ENCODE measurements at regions not wholly inside any gene's neighbourhood (a gene's known extent, or its start where the extent isn't known, plus 50 kb on each side); places are given as distances from the start of the nearest gene placed in this dataset.

DNA sequence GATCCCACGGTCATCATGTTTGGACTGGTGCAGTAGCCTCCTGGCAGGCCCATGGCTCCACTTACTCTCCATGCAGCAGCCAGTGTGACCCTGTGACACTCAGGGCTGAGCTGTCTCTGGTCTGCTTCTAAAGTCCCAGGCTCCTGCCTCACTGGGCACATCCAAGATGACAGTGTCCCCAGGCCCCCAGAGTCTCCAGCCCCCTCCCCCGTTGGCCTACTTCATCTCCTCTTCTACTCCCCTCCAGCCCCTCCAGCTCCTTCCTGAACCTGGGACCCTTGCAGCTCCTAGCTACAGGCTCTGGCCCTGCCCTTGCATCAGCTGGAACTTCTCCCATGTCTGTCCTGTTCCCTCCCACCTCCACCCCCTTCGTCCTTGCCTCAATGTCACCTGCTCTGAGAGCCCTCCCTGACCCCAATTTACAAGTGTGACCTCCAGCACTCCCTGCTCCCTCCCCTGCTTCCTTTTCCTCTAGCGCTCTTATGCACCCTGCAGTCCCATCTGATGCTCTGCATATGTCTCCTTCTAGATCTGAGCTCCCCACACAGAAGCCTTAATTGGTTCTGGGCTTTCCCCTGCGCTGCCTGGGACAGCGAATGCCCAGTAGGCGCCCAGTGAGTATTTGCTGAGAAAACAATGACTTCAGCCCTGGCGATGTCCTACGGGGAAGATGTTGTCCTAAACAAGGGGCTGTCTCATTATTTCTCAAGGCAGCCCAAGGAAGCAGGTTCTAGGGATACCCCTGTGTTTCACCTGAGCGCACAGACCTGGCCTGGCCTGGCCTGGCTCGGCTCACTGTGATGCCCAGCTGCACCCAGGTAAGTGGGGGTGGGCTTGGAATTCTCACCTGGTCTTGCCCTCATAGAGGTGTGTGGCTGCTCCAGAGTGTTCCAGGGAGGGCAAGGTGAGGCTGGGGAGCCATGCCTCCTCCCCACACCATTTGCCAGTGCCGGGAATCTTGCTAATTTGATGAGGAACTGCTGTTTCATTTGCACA lies 600.6 kb downstream of the PTPRU start:
- DNase-seq = no peak

DNA sequence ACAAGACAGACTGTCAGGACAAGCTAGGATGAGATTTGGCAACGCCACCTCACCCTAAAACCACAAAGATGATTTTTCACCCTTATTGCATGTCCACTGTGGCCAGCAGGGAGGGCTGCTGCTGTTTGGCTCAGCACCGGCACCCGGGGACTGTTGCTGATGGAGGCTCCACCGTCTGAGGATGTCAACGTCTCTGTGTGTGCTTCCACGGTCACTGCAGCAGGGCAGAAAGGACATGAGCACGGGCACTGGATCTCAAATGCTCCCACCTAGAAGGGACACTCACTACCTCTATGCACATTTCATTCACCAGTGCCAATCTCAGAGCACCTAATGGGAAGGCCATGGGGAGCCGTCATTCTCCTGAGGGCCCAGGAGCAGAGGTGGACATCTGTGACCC lies 599.6 kb downstream of the PTPRU start:
- DNase-seq = no peak

DNA sequence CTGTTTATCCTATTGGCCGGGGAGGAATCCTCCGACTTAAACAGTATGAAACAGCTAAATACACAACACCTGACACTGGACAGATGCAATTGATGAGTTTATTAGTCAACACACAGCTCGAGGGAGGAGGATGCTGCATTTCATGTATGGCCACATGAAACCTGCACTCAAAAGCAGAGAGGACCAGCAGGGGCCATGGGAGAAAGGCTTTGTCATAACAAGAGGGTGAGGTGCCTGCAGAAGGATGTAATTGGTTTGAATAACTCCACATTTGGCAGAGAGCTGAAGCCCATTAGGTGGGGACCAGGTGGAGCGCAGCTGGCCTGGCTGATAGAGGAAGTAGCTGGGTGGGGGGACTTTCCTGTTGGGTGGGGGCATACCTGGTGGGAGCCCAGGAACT lies 599.1 kb downstream of the PTPRU start:
- no peak for DNase-seq

DNA sequence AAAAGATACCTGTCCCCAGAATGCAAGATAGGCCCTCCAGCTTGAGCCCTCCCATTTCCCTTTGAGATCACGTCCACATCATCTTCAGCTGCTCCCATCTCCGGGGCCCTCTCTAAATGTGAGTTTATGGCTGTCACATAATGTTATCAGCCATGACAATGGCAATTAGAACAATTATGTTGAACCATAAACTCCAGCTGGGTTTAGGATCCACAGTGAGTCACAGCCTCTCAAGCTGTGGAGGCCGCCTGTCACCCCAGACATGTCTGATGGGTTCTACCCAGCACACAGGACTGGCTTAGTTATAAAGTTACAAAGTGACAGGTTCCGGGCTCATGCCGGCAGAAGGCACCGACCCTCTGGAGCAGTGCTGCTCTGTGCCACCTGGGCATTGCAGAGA lies 597.3 kb downstream of the PTPRU start:
- no peak for DNase-seq

DNA sequence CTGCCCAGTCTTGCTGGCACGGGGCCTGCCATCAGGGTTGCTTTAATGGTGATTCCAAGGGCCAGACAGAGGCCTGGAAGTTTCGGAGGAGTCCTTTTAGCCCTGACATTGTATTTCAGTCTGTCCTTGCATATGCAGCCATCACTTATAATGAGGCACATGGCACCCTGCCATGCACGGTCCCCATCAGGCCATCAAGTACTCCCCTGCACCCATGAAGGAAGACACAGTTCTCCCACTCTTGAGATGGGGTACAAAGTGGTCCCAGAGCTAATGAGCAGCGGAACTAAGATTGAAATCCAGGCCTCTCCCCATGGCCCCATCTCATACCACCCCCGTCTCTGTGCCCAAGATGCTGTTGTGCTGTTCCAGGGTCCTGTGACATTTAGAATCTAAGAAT lies 596.6 kb downstream of the PTPRU start:
- no peak for DNase-seq

DNA sequence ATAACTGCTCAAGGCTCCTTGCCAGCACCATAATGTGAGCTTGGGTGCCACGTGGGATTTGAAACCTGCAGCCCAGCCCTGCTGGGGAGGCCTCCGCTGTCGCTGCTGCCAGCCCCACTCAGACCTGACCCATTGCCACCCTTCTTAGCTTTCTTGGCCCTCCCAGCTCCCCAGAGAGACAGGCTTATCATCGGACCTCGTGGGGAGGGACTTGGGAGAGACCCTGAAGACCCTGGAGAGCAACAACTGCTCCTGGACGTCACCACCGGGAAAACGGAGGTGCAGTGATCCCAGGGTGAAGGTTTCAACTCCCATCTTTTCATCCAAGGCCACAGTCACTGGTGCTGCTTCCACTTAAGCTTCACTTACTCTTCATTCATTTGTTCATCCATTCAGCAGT lies 596.1 kb downstream of the PTPRU start:
- no peak for DNase-seq

DNA sequence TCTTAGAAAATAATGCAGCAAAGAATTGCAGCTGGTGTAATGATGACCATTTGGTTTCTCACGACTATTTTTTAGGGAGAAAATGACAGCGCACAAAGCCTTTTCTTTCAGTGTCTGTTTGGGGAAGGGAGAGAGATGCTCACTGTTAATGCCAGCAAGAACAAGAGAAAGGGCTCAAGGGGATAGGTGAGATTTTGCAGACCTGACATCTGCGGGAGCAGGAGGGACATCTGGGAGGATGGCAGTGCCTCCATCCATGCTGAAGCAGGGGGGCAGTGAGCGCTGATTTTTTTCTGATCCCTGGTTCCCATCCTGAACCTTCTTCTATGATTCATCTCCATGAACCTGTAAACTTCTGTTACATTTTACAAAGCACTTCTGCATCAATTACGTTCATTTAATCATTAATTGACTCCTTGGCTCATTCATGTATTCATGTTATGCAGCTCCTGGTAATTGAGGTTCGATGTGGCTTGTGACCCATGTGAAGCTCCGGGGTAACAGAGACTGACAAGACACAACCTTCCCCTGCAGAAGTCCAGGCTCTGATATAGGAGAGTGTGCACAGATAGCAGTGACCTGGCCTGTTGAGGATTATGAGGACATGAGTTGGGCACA lies 595.3 kb downstream of the PTPRU start:
- DNase-seq = no peak

DNA sequence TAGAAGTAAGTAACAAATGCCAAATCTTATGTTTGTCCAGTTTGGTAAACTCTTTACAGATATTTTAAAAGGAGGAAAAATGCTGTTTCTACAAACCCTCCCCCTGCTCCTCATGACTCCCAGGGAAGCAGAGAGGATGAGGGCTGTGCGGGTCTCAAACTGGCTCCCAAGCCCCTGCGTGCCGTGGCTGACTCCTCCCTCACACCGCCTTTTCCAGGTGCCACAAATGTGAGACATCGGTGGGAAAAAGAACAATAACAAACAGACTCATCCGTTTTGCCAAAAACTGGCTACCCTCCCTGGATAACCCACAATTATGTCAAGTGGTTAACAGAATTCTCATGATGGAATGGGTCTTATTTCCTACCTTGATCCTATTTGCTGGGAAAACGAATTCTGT lies 594.6 kb downstream of the PTPRU start:
- no peak for DNase-seq

DNA sequence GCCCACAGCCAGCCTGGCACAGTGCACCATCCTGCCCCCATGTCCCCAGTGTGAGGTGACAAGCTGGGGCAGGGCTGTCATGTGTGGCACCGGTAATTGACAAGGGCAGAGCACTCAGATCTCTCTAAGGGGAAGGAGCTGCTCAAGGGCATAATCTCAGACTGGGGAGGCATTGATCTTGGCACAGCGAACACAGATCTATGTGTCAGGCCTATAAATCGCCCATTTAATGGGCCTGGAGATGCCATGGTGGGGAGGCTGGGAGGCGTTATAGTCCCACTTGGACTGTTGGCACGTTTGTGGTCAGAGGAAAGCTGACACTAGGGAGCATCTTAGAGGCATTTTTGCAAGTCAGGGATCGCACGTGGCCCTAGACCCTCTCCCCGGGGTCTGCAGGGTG lies 594.1 kb downstream of the PTPRU start:
- DNase-seq = no peak

DNA sequence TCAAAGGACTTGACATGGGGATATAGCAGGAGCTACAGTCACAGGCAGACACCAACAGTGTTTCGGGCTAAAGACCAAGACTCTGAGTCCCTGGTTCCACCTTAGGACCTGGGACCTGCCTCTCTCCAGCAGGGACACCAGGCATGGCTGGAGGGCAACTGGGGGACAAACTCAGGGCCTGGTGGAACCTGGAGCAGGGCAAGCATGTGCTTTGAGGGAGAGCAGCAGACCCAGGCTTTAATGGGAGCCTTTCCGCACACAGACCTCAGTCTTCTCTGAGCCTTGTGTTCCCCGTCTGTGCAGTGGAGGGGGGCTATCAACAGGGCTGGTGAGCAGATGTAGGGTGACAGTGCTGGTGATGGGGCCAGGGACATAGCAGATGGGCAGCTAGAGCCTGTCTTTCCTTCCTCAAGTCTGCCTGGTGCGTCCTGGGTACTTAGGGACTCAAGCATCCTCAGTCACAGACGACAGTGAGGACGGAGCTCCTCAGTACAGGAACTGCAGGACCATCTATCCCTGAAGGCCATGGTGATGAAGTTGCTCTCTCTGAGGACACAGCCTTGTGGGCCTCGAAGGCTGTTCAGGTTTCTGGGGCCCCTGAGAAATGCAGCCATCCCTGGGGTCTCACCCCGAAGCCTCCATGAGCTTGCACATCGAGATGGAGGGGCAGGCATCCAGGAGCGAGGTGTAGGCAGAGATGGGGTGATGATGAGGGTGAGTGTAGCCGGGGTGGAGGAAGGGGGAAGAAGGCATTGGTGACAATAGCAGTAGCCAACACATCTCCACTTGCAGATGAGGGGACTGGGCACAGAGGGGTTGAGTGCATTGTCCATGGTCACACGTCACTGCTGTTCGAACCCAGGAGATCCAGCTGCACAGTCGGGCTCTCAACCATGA lies 593.4 kb downstream of the PTPRU start:
- no peak for DNase-seq

DNA sequence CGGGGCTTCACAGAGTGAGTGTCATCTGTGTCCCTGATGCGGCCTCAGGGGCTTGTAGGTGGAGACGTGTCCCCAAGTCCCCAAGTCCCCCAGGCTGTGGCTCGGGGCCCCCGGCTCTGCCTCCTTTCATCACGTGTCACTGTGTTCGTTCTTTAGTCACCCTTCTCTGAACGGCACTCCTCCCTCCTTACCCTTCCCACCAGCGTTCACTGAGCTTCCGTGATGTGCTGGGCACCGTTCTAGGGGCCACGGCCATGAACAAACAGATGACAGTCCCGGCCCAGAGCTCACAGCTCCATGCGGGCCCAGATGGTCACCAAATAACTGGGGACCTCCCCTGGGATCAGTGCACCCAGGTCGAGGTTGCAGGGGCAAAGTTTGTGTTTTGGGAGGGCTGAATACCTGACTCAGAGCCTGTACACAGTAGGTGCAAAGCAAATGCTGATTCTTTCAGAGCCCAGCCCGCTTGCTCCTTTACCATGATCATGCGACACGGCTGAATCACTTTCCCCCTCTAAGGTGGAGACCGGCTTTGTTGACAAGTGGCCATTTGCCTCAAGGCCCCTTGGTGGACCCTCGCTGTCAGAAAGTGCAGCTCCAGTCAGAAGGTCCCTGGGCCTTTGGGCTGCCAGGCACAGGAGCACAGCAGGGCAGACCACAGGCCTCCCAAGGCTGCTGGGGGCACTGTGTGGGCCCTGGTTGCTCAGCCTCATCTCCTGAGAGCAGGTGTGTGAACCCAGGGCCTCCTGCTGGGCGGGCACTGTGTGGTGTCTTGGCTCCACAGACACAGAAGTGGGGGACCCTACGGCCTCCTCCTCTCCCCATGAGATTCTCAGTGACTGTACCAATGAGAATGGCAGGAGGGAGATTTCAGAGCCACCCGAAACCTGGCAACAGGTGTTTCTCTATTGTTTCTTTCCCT lies 592.5 kb downstream of the PTPRU start:
- DNase-seq = no peak

DNA sequence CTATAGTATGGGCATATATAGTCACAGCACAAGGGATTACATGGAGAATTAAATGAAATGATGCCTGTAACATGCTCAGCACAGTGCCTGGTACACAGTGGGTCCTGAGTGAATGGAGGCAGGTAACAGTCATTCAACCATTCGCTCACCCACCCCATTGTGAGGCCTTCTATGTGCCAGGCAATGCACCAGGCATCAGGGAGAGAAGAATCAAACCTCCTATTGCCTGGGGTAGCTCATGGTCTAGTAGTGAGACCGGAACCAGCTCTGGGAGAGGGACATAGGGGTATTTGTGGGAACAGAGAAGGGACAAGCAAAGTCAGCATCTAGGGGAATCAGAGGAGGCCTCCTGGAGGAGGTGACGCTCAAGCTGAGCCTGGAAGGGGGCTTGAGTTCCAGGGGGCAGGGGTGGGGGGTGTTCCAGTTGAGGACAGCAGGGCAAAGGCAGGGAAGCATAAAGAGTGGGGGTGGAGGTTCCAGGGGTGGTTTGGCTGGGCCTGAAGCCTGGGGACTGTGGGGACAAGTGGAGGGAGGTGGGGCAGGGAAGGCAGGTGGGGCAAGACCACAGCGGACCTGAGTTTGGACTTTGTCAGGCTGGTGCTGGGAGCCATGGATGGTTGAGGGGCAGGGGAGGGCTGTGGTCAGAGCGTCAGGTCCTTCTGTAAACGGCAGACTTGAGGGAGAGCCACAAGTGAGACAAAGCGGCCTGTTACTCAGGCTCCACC lies 591.6 kb downstream of the PTPRU start:
- no peak for DNase-seq

DNA sequence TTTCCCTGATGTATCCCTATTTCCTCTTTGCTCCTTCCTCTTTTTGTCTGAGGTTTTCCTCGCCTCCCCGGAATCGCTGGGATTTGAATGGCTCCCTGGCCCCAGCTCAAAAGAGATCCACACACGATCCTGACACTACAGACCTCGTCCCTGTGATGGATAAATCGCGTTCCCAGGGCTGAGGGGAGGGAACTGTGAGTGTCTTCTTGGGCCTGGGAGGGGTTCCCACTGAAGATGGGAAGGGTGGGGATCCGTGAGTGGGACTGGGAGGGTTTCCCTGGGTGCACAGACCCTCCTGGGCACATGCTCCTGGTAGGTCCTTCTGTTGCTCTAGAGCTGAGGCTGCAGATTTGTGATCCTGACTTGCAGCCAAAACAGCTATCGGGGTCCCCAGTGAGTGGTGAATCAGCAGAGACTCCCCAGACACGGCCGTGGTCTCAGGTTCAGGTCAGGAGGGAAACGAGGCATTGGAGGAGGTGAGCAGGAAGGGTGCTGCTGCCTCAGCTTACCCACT lies 591.0 kb downstream of the PTPRU start:
- no peak for DNase-seq

DNA sequence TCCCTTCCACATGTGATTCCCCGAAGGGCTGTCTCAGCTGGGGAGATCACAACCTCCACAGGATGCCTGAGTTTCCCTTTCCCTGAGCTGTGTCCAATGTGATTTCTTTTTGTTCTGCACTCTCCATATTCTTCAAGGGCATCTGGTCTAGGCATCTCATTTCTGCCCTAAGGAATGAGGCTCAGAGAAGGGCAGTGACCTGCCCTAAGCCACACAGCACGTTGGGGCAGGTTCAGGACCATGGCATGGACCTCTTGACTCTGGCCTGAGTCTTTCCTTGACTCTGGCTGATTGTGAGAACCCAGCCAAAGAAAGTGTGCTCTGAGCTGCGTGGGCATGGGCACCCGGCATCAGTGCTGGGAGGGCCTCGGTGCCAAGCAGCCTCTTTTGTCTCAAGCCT lies 590.3 kb downstream of the PTPRU start:
- DNase-seq = no peak

DNA sequence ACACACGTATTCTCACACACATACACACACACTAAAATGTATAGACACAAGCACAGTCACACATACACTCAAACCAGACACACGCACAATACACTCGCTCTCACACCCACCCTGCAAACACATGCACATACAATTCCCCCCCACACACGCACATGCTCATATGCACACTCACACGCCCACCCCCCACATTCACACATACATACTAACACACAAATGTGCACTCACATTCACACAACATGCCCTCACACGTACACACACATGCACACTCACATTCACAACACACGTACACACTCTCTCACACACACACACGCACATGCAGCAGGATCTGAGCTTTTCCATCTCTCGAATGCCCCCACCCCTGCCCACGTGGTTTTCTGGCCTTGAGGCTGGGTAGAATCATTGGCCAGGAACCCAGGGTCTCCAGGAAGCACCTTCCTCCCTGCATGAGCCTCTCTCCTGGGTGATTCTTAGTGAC lies 589.7 kb downstream of the PTPRU start:
- no peak for DNase-seq

DNA sequence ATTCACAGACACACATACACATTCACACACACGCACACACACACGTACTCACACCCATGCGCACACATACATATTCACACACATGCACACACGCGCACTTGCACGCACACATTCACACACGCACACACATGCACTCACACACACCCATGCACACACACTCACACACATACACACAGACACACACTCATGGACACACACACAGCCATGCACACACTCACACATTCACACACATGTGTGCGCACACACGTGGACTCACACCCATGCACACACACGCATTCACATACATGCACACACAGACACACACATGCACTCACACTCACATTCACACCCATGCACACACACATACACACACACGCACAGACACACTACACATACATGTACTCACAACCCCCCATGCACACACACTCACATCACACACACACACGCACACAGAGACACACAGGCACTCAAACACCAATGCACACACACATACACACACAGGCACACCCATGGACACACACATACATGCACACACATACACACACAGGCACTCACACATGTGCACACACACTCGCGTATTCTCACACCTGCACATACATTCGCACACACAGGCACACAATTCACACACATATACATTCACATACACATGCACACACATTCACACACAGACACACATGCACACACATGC lies 589.1 kb downstream of the PTPRU start:
- no peak for DNase-seq

DNA sequence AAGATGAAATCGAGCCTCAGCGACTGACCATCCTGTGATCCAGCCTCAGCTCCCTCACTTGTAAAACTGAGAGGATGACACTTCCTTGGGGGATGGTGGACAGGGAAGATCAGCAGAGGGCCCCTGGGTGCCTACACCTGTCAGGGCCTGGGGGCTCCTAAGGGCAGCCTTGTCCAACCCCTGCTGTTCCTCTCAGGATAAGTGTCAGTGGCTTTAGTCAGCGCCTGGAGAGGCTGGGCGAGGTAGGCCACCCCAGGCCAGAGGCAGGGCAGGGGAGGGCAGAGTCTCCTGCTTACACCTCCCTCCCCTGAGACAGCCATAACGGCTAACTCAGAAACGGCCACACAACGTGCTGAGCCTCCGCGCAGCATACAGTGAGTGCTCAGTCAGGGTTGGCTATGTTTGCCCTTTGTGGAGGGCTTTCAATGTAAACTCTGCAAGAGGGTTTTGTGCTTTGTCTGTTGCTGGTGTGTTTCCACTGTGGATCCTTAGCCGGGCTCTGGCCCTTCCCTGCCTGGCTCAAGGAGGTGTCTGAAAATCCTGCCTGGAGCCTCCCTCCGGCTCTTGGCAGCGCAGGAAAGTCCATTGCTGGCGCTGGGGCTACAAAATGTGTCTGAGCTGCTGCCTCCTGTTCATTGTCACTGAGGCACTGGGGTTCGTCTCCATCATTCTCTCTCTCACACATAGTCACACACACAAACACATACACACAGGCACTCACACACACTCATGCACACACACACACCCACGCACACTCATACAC lies 588.4 kb downstream of the PTPRU start:
- DNase-seq = no peak

DNA sequence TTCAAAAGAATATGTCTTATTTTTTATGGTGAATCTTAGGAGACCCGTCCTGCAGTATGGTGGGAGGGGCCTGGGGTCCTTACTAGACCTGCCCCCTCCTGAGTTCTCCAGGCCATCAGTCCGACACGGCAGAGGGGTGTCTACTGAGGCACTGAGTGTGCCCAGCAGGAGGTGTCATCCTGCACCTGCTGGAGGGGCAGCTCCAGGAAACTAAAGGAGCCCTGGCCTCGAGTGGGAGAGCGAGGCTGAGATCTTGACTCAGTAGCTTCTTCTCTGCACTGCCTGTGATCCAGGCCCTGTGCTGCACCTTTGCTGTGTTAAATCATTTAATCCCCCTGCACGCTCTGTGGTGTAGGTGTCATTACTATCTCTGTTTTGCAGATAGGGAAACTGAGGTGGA lies 587.7 kb downstream of the PTPRU start:
- DNase-seq = no peak

DNA sequence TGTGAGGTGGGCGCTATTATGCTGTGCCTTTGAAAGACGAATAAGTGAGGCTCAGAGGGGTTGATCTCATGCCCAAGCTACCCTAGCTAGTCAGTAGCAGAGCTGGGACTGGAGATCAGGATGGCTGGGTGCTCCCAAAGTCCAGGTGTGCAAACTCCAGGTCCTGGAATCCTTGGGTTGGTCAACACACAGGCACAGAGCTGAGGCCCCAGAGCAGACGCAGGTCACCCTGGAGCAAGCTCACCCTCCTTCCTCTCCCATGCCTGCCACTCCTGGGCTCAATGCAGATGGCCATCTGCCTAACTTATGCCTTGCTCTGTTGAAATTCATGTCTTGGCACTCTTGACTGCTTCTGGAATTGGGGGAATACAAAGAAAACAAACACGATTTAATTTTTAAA lies 587.2 kb downstream of the PTPRU start:
- DNase-seq = no peak

DNA sequence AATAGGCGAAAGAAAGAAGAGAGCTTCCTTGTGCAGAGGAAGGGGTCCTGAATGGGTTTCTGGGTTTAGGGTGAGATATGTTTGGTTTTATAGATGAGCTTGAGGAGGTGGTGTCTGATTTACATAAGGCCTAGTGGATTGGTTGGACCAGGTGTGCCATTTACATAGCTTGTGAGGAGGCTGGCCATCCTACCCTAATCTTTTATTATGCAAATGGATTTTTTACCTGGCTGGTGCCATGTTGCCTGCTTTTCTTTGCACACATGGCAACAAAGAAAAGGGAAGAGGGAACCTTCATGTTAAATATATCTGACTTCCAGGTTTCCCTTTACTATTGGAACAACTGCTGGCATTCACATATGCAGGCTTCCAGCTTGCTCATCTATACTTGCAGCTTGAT lies 585.3 kb downstream of the PTPRU start:
- DNase-seq = no peak
